HG03432 (cell line): ENCODE measurements at regions not wholly inside any gene's neighbourhood (a gene's known extent, or its start where the extent isn't known, plus 50 kb on each side); places are given as distances from the start of the nearest gene placed in this dataset.

Experiments
- ATAC-seq: cut with Tn5 transposase; IDR thresholded peaks from one replicate; pipeline ENCODE4 v1.9.1; 2021; ENCODE audit warnings: mild to moderate bottlenecking, moderate library complexity; ENCODE audit not compliant: unreplicated experiment

- ATAC-seq = no peak
Measured at GRCh38 chr15:61798631-61799030, 261.6 kb downstream of the VPS13C start.

- no peak for ATAC-seq
Measured at GRCh38 chr15:61796056-61796455, 264.2 kb downstream of the VPS13C start.

DNA sequence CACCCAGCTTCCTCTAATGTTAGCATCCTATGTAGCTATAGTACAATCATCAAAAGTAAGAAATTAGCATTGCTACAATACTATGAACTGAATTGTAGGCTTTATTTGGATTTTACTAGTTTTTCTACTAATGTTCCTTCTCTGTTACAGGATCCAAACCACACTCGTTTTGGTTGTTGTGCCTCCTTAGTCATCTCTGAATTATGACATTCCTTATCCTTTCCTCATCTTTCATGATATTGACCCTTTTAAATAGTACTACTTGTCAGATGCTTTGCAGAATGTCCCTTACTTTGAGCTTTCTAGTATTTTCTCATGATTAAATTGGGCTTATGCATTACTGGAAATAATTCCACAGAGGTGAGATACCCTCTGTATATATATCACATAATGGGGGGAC lies 265.4 kb downstream of the VPS13C start:
- ATAC-seq = no peak

GRCh38 chr15:61794276-61794675 lies 266.0 kb downstream of the VPS13C start:
- ATAC-seq = no peak

DNA sequence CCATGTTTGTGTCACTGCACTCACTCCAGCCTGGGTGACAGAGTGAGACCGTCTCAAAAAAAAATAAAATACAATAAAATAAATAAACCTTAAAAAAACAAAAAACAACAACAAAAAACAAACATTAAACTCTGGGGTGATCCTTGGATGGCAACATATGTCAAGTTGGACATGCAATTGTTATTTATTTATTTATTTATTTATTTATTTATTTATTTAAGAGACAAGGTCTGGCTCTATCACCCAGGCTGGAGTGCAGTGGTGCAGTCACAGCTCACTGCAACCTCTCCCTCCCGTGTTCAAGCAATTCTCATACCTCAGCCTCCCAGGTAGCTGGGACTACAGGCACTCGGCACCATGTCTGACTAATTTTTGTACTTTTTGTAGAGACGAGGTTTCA lies 275.5 kb downstream of the VPS13C start:
- ATAC-seq = no peak

GRCh38 chr15:61780278-61780980 lies 279.8 kb downstream of the VPS13C start:
- no peak for ATAC-seq

DNA sequence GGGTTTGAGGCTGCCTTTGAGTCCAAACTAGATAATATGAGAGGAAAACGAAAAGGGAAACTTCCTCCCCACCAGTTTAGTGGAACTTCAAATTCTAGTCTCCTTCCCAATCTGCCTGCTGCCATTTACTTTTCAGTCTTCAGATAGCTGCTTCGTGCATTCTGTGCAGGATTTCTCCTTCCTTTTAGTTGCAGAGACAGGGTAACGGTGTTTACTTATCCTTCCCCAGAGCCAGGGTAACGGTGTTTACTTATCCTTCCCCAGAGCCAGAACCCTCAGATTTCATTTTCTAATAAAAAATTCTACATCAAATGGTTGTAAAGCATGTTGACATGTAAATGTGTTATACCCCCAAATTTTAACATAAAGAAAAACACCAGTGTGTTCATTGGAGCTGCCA lies 282.6 kb downstream of the VPS13C start:
- no peak for ATAC-seq

DNA sequence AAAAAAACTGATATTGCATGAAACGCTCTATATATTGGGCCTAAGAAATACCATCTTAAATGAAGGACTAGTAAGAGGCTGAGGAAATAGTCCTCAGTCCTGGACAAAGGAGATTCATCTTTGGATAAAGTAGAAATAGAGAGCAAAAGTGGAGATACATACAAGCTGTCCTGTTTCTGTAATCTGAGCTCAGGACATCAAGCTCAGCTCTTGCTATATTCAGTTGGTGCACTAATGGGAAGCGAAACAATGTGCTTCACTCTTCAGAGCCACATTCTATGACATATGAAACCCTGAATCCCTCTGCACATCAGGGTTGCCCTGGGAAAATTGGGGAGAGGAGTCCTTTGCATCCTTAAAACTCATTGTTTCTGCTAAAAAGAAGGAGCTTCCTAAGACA lies 290.7 kb downstream of the VPS13C start:
- no peak for ATAC-seq

DNA sequence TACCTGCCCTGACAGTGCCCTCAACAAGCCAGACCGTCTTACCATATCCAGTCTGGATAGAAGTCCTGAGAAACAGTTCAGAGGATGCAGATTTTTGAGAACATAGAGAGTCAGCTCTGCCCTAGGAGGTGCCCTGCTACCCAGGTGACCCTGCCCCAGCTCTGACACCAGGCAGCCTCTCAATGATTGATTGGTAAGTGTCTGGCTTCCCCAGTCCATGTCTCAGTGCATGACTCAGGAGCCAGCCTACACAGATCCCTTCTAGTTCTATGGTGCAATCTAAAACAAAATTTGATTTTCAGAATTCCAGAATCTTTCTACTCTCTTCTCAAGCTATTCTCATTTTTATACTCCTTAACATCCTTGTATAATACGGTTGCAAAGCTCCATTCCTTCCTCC lies 292.1 kb downstream of the VPS13C start:
- ATAC-seq = no peak

- ATAC-seq = no peak
Measured at GRCh38 chr15:61764981-61765380, 295.3 kb downstream of the VPS13C start.

DNA sequence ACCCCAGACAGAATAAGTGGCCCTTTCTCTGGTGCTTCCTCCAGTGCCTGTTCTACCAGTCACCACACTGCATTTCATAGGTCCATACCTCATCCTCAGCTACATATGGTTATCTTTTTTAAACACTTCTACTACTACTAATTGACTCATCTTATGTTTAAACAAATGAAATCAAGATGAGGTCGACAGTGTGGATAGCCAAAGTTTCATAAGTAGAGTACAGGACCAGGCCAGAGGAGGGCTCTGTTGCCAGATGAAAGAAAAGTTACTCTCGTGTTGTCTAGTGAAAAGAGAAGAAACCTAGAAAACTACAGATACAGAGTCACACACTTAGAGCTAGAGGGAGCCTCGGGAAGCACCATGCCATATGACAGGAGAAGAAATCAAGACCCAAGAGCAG lies 296.1 kb downstream of the VPS13C start:
- no peak for ATAC-seq

DNA sequence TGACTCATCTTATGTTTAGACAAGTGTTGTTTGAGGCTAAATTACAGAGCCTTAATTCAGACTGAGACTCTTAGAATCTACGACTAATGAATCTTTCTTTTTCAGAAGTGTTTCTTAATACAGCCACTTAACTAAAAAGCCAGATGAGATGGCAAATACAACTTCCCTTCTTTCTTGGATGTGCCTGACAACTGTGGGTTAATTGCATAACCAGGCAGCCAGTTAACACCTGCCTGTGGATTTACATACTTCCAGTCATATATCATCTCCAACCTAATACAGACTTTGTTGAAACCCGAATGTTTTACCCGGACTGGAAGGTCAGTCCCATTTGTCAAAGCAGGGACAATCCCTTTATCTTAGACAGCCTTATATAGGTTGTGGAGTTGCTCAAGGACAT lies 297.6 kb downstream of the VPS13C start:
- ATAC-seq = no peak

GRCh38 chr15:61759639-61760038 lies 300.6 kb downstream of the VPS13C start:
- no peak for ATAC-seq

- ATAC-seq = no peak
Measured at GRCh38 chr15:61756071-61756820, 304.0 kb downstream of the VPS13C start.

GRCh38 chr15:61755467-61755866 lies 304.8 kb downstream of the VPS13C start:
- ATAC-seq = no peak

- ATAC-seq = no peak
Measured at GRCh38 chr15:61753018-61753710, 307.1 kb downstream of the VPS13C start.

GRCh38 chr15:61752001-61752400 lies 308.2 kb downstream of the VPS13C start:
- ATAC-seq = no peak

GRCh38 chr15:61750271-61751084 lies 309.8 kb downstream of the VPS13C start:
- no peak for ATAC-seq

DNA sequence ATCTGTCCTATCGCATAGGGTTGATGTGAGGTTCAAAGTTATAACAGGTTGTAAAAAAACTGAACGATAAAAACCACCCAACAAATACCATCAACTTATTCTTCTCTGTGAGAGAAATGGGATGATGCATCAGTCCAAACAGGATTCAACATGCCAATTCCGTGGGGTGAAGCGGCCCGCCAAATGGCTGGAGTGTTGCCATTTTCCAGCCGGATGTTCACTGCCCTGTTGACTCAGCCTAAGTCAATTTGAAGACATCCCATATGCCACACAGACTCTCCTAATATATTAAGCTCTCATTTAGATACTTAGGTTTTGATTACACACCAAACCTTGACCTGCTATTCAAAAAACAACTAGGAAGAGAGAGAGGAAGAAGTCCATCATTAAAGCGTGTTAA lies 311.1 kb downstream of the VPS13C start:
- ATAC-seq = no peak

- no peak for ATAC-seq
Measured at GRCh38 chr15:61748529-61748928, 311.7 kb downstream of the VPS13C start.

GRCh38 chr15:61746589-61746988 lies 313.7 kb downstream of the VPS13C start:
- ATAC-seq = no peak
